ENCODE measurements at regions not wholly inside any gene's neighbourhood (a gene's known extent, or its start where the extent isn't known, plus 50 kb on each side); places are given as distances from the start of the nearest gene placed in this dataset.

- TF ChIP-seq, protein P1, sequence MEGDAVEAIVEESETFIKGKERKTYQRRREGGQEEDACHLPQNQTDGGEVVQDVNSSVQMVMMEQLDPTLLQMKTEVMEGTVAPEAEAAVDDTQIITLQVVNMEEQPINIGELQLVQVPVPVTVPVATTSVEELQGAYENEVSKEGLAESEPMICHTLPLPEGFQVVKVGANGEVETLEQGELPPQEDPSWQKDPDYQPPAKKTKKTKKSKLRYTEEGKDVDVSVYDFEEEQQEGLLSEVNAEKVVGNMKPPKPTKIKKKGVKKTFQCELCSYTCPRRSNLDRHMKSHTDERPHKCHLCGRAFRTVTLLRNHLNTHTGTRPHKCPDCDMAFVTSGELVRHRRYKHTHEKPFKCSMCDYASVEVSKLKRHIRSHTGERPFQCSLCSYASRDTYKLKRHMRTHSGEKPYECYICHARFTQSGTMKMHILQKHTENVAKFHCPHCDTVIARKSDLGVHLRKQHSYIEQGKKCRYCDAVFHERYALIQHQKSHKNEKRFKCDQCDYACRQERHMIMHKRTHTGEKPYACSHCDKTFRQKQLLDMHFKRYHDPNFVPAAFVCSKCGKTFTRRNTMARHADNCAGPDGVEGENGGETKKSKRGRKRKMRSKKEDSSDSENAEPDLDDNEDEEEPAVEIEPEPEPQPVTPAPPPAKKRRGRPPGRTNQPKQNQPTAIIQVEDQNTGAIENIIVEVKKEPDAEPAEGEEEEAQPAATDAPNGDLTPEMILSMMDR (IDR thresholded peaks at IDR 0.05), result no peak
- TF ChIP-seq POLR2A (IDR thresholded peaks at IDR 0.05), result no peak
Observed at GRCh38 chr14:104502060-104502459, 77.5 kb upstream of the C14orf180 start.
